ENCODE measurements at regions not wholly inside any gene's neighbourhood (a gene's known extent, or its start where the extent isn't known, plus 50 kb on each side); places are given as distances from the start of the nearest gene placed in this dataset.

DNA sequence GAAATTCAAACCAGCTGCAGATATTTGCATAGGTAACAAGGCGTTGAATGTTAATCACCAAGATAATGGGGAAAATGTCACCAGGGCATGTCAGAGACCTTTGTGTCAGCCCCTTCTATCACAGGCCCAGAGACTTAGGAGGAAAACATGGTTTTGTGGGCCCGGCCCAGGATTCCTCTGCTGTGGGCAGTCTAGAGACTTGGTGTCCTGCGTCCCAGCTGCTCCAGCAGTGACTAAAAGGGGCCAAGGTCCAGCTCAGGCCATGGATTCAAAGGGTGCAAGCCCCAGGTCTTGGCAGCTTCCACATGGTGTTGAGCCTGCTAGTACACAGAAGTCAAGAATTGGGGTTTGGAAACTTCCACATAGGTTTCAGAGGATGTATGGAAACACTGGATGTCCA, 147.5 kb upstream of the ZWINT start:
- TF ChIP-seq CTCF (conservative IDR thresholded peaks at IDR 0.05; ENCODE audit: low read length) (no peak), EZH2phosphoT487 (IDR thresholded peaks at IDR 0.05; ENCODE audit: borderline replicate concordance, low read depth, low read length) (no peak)
